ENCODE measurements at regions not wholly inside any gene's neighbourhood (a gene's known extent, or its start where the extent isn't known, plus 50 kb on each side); places are given as distances from the start of the nearest gene placed in this dataset.

DNA sequence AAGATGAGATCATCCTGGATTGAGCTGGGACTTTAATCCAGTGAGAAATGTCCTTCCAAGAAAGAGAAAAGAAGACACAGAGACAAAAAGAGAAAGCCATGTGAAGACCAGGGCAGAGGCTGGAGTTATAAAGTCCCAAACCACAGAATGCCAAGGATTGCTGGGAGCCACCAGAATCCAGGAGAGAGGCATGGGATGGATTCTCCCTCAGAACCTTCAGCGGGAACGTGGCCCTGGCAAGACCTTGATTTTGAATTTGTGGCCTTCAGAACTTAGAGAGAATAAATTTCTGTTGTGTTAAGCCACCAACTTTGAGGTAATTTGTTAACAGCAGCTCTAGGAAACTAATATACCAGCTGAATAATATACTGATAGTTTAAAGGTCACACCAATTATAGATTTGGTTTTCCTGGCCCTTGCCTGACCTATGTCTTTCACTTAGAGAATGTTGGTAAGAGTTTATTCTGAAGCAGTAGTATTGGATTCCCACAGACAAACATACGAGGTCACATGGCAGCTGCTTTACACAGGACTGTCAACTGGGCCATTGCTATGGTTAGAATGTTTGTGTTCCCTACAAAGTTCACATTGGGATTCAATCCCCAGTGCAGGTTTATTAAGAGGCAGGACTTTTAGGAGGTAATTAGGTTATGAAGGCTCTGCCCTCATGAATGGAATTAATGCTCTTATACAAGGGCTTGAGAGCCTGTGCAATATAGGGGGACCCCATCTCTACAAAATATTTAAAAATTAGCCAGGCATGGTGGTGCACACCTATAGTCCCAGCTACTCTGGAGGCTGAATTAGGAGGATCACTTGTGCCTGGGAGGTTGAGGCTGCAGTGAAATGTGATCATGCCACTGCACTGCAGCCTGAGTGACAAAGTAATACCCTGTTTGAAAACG lies 156.5 kb upstream of the EEA1 start:
- no peak overlapping the region for H3K27ac ChIP-seq (ENCODE audit: low read depth in 2 of 2, low read length in 1 of 2)
- H3K9me3 ChIP-seq, result no peaks in the 10 kb centered on the region
- POLR2A ChIA-PET, result no interaction called here
- peaks cover 0 to 28% of the 10 kb centered on the region in 2 experiments; a peak in 2 of 4 replicates for H3K4me1 ChIP-seq (ENCODE audit: control insufficient read depth in 1 of 2, insufficient read depth in 2 of 2, low read depth in 1 of 2, low read length in 1 of 2)
- CTCF ChIA-PET, result no interaction called here
- peaks cover 15% of the 10 kb centered on the region for H3F3A ChIP-seq (replicated peaks; ENCODE audit: insufficient read depth)
- TF ChIP-seq GABPA (IDR thresholded peaks at IDR 0.05; ENCODE audit: low read depth), result no peak
- no peak for TF ChIP-seq MEF2A (IDR thresholded peaks at IDR 0.05; ENCODE audit: borderline replicate concordance, low read depth)
- TF ChIP-seq RCOR1 (IDR thresholded peaks at IDR 0.05; ENCODE audit: low read length), result no peak
- TF ChIP-seq REST (IDR thresholded peaks at IDR 0.05; ENCODE audit: low read depth, low read length), result no peak
- no peaks in the 10 kb centered on the region for H3K27me3 ChIP-seq (ENCODE audit: insufficient read depth)
- H3K9ac ChIP-seq, result no peak overlapping the region
- H3K4me2 ChIP-seq, result no peak overlapping the region
- no peaks in the 10 kb centered on the region for H3K9me2 ChIP-seq
- no peak for DNase-seq
- WGBS (ENCODE audit: low lambda C conversion rate), result 62% methylated on average over 4 of the region's 4 CpGs
- H2AFZ ChIP-seq (ENCODE audit: low read depth), result no peak overlapping the region
- no peak overlapping the region for H3K4me3 ChIP-seq (ENCODE audit: low read depth in 2 of 2, low read length in 1 of 2)
- H4K20me1 ChIP-seq (ENCODE audit: insufficient read depth), result no peaks in the 10 kb centered on the region
- H3K36me3 ChIP-seq (replicated peaks in 1 of 2; ENCODE audit: control insufficient read depth in 1 of 2, insufficient read depth in 2 of 2, low read length in 1 of 2), result no peaks in the 10 kb centered on the region
- H3K79me2 ChIP-seq (ENCODE audit: insufficient read depth), result no peaks in the 10 kb centered on the region

GRCh38 chr12:93086288-93086727 lies 157.2 kb upstream of the EEA1 start:
- H3K9me2 ChIP-seq, result no peaks in the 10 kb centered on the region
- no peak overlapping the region for H3K9ac ChIP-seq
- H2AFZ ChIP-seq (ENCODE audit: low read depth), result no peak overlapping the region
- no peaks in the 10 kb centered on the region for H3K27me3 ChIP-seq (ENCODE audit: insufficient read depth)
- no peak for TF ChIP-seq RAD21 (IDR thresholded peaks at IDR 0.05; ENCODE audit: low read length)
- TF ChIP-seq ELF1 (IDR thresholded peaks at IDR 0.05), result no peak
- no peaks in the 10 kb centered on the region for H4K20me1 ChIP-seq (ENCODE audit: insufficient read depth)
- peaks cover 15% of the 10 kb centered on the region for H3F3A ChIP-seq (replicated peaks; ENCODE audit: insufficient read depth)
- no peak overlapping the region for H3K4me3 ChIP-seq (ENCODE audit: low read depth in 2 of 2, low read length in 1 of 2)
- DNase-seq, result no peak
- ChIA-PET POLR2A (no interaction called here), CTCF (no interaction called here)
- no peaks in the 10 kb centered on the region for H3K79me2 ChIP-seq (ENCODE audit: insufficient read depth)
- H3K9me3 ChIP-seq, result no peaks in the 10 kb centered on the region
- WGBS (ENCODE audit: low lambda C conversion rate), result 89% methylated on average over 3 of the region's 3 CpGs
- H3K4me2 ChIP-seq, result no peak overlapping the region
- H3K36me3 ChIP-seq (replicated peaks in 1 of 2; ENCODE audit: control insufficient read depth in 1 of 2, insufficient read depth in 2 of 2, low read length in 1 of 2), result no peaks in the 10 kb centered on the region
- H3K4me1 ChIP-seq (ENCODE audit: control insufficient read depth in 1 of 2, insufficient read depth in 2 of 2, low read depth in 1 of 2, low read length in 1 of 2), result peaks cover 0 to 22% of the 10 kb centered on the region in 2 experiments; a peak in 2 of 4 replicates
- H3K27ac ChIP-seq (ENCODE audit: low read depth in 2 of 2, low read length in 1 of 2), result no peak overlapping the region

Data from SK-N-SH (cell line).